Smooth muscle cell (in vitro differentiated cells): ENCODE measurements at regions not wholly inside any gene's neighbourhood (a gene's known extent, or its start where the extent isn't known, plus 50 kb on each side); places are given as distances from the start of the nearest gene placed in this dataset.

Experiments used
- DNase-seq: peaks from one replicate; lab custom pipeline; 2025; ENCODE audit not compliant: unreplicated experiment; lab: John Stamatoyannopoulos, UW
- H2AFZ ChIP-seq: fragments of 200-600 bp; sonication (generic); 2 replicates; pipeline ENCODE4 v1.6.0; 2016; ENCODE audit warnings: antibody characterized with exemption, low read depth, mild to moderate bottlenecking
- H3F3A ChIP-seq: fragments of 200-600 bp; sonication (generic); 2 replicates; pipeline ENCODE4 v1.6.0; 2017; ENCODE audit warnings: antibody characterized with exemption, low read depth
- H3K27ac ChIP-seq: fragments of 200-600 bp; sonication (generic); 2 replicates; pipeline ENCODE4 v1.5.1; 2016; ENCODE audit warnings: low read depth, mild to moderate bottlenecking
- H3K27me3 ChIP-seq: fragments of 200-600 bp; sonication (generic); 2 replicates; pipeline ENCODE4 v1.6.1; 2016; ENCODE audit warnings: low read depth, mild to moderate bottlenecking
- H3K36me3 ChIP-seq: fragments of 200-600 bp; sonication (generic); 2 replicates; pipeline ENCODE4 v1.5.1; 2016; ENCODE audit warnings: low read depth
- H3K4me1 ChIP-seq: fragments of 200-600 bp; sonication (generic); 2 replicates; pipeline ENCODE4 v1.5.1; 2016; ENCODE audit warnings: low read depth
- H3K4me2 ChIP-seq: fragments of 200-600 bp; sonication (generic); 2 replicates; pipeline ENCODE4 v1.6.0; 2016; ENCODE audit warnings: mild to moderate bottlenecking
- H3K4me3 ChIP-seq: fragments of 200-600 bp; sonication (generic); 2 replicates; pipeline ENCODE4 v1.5.1; 2016; ENCODE audit warnings: mild to moderate bottlenecking
- H3K79me2 ChIP-seq: fragments of 200-600 bp; sonication (generic); 2 replicates; pipeline ENCODE4 v1.6.0; 2016; ENCODE audit warnings: low read depth, mild to moderate bottlenecking
- H3K9ac ChIP-seq: fragments of 200-600 bp; sonication (generic); 2 replicates; pipeline ENCODE4 v1.6.0; 2016; ENCODE audit warnings: low read depth
- H3K9me3 ChIP-seq: fragments of 200-600 bp; sonication (generic); replicated peaks from 2 replicates; pipeline ENCODE4 v1.5.1; 2016; ENCODE audit warnings: low read depth
- H4K20me1 ChIP-seq: fragments of 200-600 bp; sonication (generic); 2 replicates; pipeline ENCODE4 v1.6.0; 2016; ENCODE audit warnings: low read depth
- CTCF ChIP-seq: fragments of 200-600 bp; sonication (generic); IDR thresholded peaks from 2 replicates; pipeline ENCODE4 v1.5.1; 2017; ENCODE audit warnings: borderline replicate concordance, mild to moderate bottlenecking, antibody characterized with exemption; ENCODE audit not compliant: insufficient read depth, poor library complexity, severe bottlenecking
- WGBS: methylation state at CpG from one replicate; pipeline ENCODE4 v1.1.7; 2016; ENCODE audit warnings: low lambda C conversion rate; 5-methylcytosine and 5-hydroxymethylcytosine counted together

GRCh38 chr14:50051706-50052105 is 64.7 kb downstream of the VCPKMT start:
- Histone ChIP-seq H4K20me1 (no peaks in the 10 kb centered on the region), H3K9ac (no peak overlapping the region), H3K4me2 (no peak overlapping the region), H3K79me2 (no peaks in the 10 kb centered on the region), H3F3A (no peaks in the 10 kb centered on the region), H3K9me3 (no peaks in the 10 kb centered on the region), H3K27ac (no peak overlapping the region), H3K27me3 (no peaks in the 10 kb centered on the region), H2AFZ (no peak overlapping the region), H3K4me3 (no peak overlapping the region), H3K4me1 (no peaks in the 10 kb centered on the region), H3K36me3 (no peaks in the 10 kb centered on the region)
- DNase-seq = no peak
- no peak for TF ChIP-seq CTCF
- WGBS = 81% methylated on average over 5 of the region's 5 CpGs

- 95% methylated on average over 11 of the region's 11 CpGs for WGBS
- no peak for DNase-seq
- H3K27me3 ChIP-seq = no peaks in the 10 kb centered on the region
Measured at GRCh38 chr14:50052517-50052916, 63.9 kb downstream of the VCPKMT start.

GRCh38 chr14:50053935-50054334 is 62.4 kb downstream of the VCPKMT start:
- Histone ChIP-seq H3F3A (no peaks in the 10 kb centered on the region), H3K27me3 (no peaks in the 10 kb centered on the region), H3K9ac (no peak overlapping the region), H3K4me2 (no peak overlapping the region), H3K36me3 (no peaks in the 10 kb centered on the region), H3K9me3 (no peaks in the 10 kb centered on the region), H3K4me1 (no peaks in the 10 kb centered on the region), H3K4me3 (no peak overlapping the region), H3K27ac (no peak overlapping the region), H3K79me2 (no peaks in the 10 kb centered on the region), H4K20me1 (no peaks in the 10 kb centered on the region), H2AFZ (no peak overlapping the region)
- WGBS = 93% methylated on average over 2 of the region's 2 CpGs
- DNase-seq = no peak
- TF ChIP-seq CTCF = no peak

More at GRCh38 chr14:50052517-50052916, 63.9 kb downstream of the VCPKMT start:
- no peak for TF ChIP-seq CTCF
- Histone ChIP-seq H3K4me1 (no peaks in the 10 kb centered on the region), H3K79me2 (no peaks in the 10 kb centered on the region), H3K9me3 (no peaks in the 10 kb centered on the region), H3K4me2 (no peak overlapping the region), H3F3A (no peaks in the 10 kb centered on the region), H4K20me1 (no peaks in the 10 kb centered on the region), H3K4me3 (no peak overlapping the region), H3K27ac (no peak overlapping the region), H2AFZ (no peak overlapping the region), H3K36me3 (no peaks in the 10 kb centered on the region), H3K9ac (no peak overlapping the region)

- no peak for TF ChIP-seq CTCF
- H4K20me1 ChIP-seq = no peaks in the 10 kb centered on the region
- no peaks in the 10 kb centered on the region for H3K36me3 ChIP-seq
- no peak overlapping the region for H2AFZ ChIP-seq
- no peak overlapping the region for H3K27ac ChIP-seq
- no peak overlapping the region for H3K9ac ChIP-seq
- no peaks in the 10 kb centered on the region for H3K27me3 ChIP-seq
- no peak overlapping the region for H3K4me3 ChIP-seq
- 88% methylated on average over 14 of the region's 14 CpGs for WGBS
- no peaks in the 10 kb centered on the region for H3K9me3 ChIP-seq
- H3K79me2 ChIP-seq = no peaks in the 10 kb centered on the region
- H3F3A ChIP-seq = peaks cover 12% of the 10 kb centered on the region
- DNase-seq = no peak
- peaks cover 9% of the 10 kb centered on the region for H3K4me1 ChIP-seq
- H3K4me2 ChIP-seq = no peak overlapping the region
Measured at GRCh38 chr14:50055461-50056228, 60.7 kb downstream of the VCPKMT start.
